GM18951 (cell line): ENCODE measurements at regions not wholly inside any gene's neighbourhood (a gene's known extent, or its start where the extent isn't known, plus 50 kb on each side); places are given as distances from the start of the nearest gene placed in this dataset.
"Not testable (repeated sequence)": the region's sequence is repeated elsewhere in the genome, so short reads cannot be mapped to it uniquely, and the experiment has no call there.

Experiments
- POLR2A ChIP-seq: IDR thresholded peaks from 4 replicates; pipeline ENCODE4 v1.6.1; 2011; ENCODE audit warnings: mild to moderate bottlenecking; ENCODE audit not compliant: insufficient read length, insufficient read depth; ENCODE audit errors: extremely low read depth
- in situ Hi-C: fragments of 300-500 bp; cut with MboI; formaldehyde crosslinking; loops from one replicate; pipeline ENCODE4 v1.12.0; 2022; ENCODE audit warnings: low sequenced_read_pairs, mixed read lengths, inconsistent platforms; ENCODE audit not compliant: unreplicated experiment

DNA sequence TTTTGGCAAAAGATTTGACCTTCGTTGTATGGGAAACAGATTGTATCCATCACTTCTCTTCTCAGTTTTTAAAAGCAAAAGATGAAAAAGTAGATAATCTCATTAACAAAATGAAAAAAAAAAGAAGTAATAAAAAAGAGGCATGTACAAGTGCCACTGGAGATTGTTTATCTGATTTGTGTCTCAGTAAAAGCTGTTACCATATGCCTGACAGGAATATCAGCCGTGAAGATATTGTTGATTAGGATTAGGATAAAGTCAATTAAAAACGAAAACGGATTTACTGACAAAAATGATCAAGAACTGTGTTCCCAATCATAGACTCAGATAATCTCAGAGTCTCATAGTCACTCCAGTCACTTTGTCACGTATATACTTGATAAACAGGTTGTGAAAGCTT, 842.1 kb upstream of the SLC10A2 start:
- no peak for TF ChIP-seq POLR2A
- in situ Hi-C loops: no loop called here

DNA sequence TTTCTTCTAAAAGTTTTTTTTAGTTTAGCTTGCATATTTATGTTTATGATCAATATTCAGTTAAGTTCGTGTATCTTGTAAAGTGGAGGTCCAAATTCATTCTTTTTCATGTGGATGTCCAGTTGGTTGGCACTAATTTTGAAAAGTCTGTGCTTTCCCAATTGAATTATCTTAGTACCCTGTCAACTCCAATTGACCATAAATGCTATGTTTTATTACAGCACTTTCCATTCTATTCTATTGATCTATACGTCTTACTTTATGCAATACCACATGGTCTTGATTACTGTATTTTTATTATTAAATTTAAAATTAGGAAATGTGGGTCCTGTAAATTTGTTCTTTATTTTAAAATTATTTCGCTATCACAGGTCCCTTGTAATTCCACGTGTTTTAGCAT, 837.6 kb upstream of the SLC10A2 start:
- no peak for TF ChIP-seq POLR2A
- in situ Hi-C loops: no loop called here

DNA sequence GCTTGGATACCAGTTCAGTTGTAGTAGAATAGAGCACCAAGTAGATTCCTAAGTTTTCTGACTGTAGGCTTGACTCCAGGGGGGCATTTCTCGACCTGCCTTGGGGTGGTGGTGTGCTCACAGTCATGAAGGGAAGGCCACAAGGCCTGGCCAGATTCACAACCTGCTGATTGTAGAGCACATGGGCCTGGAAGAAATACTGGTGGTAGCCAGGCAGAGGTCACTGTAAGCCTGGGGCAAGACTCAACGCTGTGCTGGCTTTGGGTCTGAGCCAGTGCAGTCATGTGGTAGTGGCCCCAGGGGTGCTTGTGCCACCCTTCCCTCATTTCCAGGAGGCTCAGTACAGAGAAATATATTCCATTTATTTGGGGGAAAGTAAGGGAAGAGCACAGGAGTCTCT, 832.3 kb upstream of the SLC10A2 start:
- TF ChIP-seq POLR2A: no peak
- in situ Hi-C loops: no loop called here

DNA sequence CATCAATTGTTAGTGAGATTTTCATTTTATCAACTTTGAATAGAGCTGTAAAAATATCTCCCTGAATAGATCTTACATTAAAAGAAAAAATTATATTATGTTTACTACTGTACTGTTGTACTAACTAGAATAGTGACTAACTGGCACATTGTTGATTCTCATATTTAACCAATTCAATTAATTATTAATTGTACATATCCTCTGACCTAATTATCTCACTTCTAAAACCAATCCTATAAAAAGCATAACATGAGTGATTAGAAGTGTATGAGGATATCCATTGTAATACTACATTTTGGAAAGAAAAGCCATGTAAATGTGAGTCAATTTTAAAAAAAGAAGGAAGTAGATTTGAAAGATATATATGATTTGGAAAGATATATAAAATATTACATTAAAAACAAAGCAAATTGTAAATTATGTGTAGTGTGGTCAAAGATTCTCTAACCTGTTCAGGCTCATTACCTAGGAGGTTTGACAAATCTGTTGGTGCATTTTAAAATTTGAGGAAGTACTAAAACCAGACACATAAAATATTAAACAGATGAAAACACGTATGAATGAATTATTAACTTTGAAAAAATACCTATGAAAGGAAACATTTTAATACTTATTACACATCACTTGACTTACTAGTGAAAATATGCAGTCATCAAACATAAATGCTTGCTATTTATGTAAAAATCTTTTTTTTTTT, 829.8 kb upstream of the SLC10A2 start:
- no peak for TF ChIP-seq POLR2A
- in situ Hi-C loops: no loop called here

DNA sequence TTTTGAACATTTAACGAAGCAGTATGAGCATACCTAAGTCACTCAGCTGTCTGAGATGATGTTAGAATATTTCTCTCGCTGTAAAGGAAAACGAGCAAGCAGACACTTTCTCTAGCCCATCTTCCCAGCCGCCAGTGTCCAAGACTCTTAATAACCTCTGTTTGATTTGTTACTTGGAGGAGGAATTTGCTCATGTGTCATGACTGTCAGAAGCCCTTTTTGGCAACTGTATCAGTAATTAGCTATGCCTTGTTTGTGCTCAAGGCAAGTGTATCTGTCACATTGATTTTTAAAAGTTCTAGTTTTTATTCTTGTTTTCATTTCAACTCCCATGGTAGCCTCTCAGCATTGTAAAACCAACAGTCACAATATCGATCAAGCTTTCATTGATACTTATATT, 828.4 kb upstream of the SLC10A2 start:
- no peak for TF ChIP-seq POLR2A
- in situ Hi-C loops: no loop called here

DNA sequence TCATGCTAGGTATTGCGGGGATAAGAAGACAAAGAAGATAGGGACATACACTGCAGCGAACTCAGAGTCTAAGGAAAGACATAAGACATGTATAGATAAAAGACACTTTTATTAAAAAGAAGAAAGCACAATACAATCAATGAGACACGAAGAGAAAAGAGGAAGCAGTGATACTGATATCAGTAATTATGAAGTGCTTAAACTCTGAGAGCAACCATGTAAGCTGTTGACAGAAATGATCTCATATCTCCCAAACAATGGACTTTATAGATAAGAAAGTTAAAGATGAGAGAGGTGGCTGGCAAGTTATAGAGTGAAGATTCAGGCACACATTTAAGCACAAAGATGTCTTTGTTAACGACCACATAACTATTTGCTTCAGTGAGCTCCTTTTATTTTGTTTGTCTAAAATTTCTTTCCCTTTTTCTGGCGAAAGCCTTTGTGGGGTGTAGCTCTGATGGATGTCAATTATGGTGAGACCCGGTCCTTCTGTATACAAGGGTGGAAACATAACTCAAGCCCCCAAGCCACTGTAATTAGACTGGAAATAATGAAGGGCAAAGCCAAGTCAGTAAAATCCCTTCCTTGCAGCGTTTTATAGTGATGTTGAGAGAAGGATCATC, 818.0 kb upstream of the SLC10A2 start:
- TF ChIP-seq POLR2A: no peak
- in situ Hi-C loops: no loop called here

DNA sequence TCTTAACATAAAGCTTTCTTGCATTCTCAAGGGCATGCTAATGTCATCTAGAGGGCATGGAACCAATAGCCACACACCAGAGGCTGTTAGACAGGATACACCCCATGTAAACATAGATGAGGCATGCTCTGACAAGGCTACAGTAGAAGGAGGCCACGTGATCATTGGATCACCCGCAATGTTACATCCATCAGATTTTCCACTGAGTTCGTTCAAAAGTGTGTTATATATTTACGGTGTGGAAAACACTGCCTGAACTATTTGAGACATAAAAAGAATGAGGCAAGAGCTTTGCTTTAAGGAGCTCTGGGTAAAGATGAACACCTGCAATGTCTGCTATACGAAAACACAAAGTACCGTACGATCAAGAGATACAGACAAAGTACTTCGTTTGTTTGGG, 817.5 kb upstream of the SLC10A2 start:
- in situ Hi-C loops: no loop called here
- no peak for TF ChIP-seq POLR2A

DNA sequence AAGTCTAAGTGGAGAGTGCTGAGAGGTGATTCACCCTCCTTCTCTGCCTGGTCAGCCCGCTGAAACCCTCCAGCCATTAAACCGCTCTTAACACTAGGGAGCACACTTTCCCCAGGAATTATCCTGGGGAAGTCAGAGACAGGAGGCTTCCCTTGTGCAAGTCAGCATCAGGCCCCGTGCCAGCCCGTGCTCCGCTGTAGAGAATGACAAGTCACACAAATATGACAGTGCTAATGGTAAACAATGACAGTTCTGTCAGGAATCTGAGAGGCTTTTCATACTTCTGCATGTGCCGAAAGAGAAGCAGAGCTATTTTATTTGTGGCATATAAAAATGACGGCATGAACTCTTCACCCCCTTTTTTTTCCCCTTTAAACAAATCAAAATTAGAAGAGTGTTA, 816.9 kb upstream of the SLC10A2 start:
- in situ Hi-C loops: no loop called here
- TF ChIP-seq POLR2A: no peak

DNA sequence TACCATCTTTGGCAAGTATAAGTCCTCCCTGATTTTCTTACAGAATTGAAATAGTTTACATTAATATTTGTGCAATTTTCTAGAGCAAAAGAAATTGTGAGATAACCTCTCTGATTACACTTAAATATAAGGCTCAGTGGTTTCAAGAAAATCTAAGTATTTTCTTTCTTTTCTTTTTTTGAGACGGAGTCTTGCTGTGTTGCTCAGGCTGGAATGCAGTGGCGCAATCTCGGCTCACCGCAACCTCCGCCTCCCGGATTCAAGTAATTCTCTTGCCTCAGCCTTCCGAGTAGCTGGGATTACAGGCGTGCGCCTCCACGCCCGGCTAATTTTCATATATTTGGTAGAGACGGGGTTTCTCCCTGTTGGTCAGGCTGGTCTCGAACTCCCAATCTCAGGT, 813.9 kb upstream of the SLC10A2 start:
- in situ Hi-C loops: not testable (repeated sequence)

DNA sequence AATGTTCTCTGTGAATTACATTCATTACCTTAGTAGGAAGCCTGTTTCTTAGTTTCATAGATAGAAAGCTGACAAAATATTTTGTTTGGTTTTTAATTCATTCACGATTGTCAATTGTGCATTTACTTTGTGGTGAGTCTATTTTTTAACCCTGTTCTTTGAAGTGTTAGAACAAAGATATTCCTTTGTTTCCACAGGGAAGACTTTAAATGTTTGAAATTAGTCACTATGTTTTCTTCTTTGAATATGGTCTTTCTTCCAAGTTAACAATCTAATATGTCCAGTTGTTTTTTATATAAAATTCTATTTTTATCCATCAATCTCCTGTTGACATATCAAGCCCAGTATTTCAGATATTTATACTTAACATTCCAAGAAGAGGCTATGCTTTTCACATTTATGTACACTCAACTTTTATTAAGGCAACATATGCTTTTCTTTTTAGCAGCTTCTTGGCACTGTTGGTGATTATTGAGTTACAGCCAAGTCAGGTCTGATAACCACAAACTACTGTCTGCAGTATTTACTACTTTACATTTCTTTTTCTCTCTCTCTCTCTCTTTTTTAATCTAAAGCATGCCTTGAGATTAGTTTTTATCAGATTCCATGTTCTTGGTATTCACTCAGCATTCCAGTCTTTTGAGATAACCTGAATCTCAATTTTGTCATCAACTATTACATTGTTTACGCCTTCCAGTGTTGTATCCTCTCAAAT, 812.8 kb upstream of the SLC10A2 start:
- no peak for TF ChIP-seq POLR2A
- in situ Hi-C loops: no loop called here

GRCh38 chr13:103876571-103876970, 810.4 kb upstream of the SLC10A2 start:
- in situ Hi-C loops: no loop called here
- no peak for TF ChIP-seq POLR2A

- in situ Hi-C loops: no loop called here
- TF ChIP-seq POLR2A: no peak
These were observed 807.5 kb upstream of the SLC10A2 start for GRCh38 chr13:103873725-103874124.

DNA sequence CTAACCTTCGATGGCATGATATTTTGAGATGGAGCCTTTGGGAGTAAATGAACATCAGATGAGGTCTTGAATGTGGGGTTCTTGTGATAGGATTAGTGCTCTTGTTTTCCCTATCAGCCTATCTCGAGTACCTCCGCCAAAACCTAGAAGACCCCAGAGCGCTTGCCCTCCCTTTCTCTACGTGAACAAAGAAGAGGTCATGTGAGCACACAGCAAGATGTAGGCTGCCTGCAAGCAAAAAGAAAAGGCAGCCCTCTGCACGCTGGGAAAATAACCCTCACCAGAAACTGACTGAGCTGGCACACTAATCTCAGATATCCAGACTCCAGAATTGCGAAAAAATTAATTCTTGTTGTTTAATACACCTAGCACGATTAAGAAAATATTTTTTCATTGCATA, 799.8 kb upstream of the SLC10A2 start:
- in situ Hi-C loops: no loop called here
- no peak for TF ChIP-seq POLR2A

DNA sequence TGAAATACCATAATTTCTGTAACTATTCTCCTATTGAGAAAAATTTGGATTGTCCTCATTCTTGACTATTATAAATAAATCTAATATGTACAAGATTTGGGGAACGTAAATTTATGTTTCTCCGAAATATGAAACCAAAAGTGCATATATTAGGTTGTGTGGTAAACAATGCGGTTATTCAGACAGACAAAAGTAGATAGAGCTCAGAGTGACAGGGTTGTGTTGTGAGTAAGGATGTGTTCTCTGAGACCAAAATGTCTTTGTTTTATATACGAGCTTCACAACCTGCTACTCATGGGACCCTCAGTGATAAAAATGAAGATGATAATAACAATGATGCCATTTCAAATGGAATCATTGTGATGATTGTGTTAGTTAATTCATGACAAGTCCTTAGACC, 796.3 kb upstream of the SLC10A2 start:
- in situ Hi-C loops: no loop called here
- TF ChIP-seq POLR2A: no peak
